ENCODE measurements at regions not wholly inside any gene's neighbourhood (a gene's known extent, or its start where the extent isn't known, plus 50 kb on each side); places are given as distances from the start of the nearest gene placed in this dataset.

GRCh38 chr2:154526234-154526633 lies 172.3 kb upstream of the KCNJ3 start:
- ChIA-PET CTCF (no interaction called here), POLR2A (no interaction called here)
- in situ Hi-C loops (cut with HindIII; ENCODE audit: low pct_unique_long_range_greater_than_20kb, low sequenced_read_pairs), result no loop called here
- intact Hi-C loops (cut with micrococcal nuclease; ENCODE audit: unreplicated experiment), result no loop called here
- Histone ChIP-seq H3K9me3 (ENCODE audit: control insufficient read depth, insufficient read depth, low read depth, low read length) (no peaks in the 10 kb centered on the region), H3K4me3 (ENCODE audit: low read depth in 2 of 2, low read length in 2 of 2) (no peak overlapping the region), H3K36me3 (ENCODE audit: control insufficient read depth, insufficient read depth, low read length) (no peaks in the 10 kb centered on the region), H3K4me1 (ENCODE audit: control insufficient read depth, insufficient read depth, low read length) (no peaks in the 10 kb centered on the region), H3K27me3 (ENCODE audit: control insufficient read depth, insufficient read depth, low read length) (no peaks in the 10 kb centered on the region), H3K27ac (ENCODE audit: low read length) (no peak overlapping the region)
- TF ChIP-seq CTCF (IDR thresholded peaks at IDR 0.05), result no peak
- no peak for TF ChIP-seq TCF7L2 (IDR thresholded peaks at IDR 0.05; ENCODE audit: low read depth, low read length)
- TF ChIP-seq SIN3A (IDR thresholded peaks at IDR 0.05; ENCODE audit: borderline replicate concordance, insufficient read depth, low read depth, low read length), result no peak
- TF ChIP-seq REST (IDR thresholded peaks at IDR 0.05; ENCODE audit: insufficient read depth in 1 of 2, low read depth in 2 of 2, low read length in 1 of 2), result no peak
- no peak for TF ChIP-seq POLR2AphosphoS5 (IDR thresholded peaks at IDR 0.05; ENCODE audit: low read depth, low read length)
- BruUV-seq (replicated peaks), result no TSS peak
- no peak for DNase-seq (ENCODE audit: low read depth, low spot score)
- ATAC-seq, result no peak

GRCh38 chr2:154527962-154528361 lies 170.5 kb upstream of the KCNJ3 start:
- Histone ChIP-seq H3K27me3 (ENCODE audit: control insufficient read depth, insufficient read depth, low read length) (no peaks in the 10 kb centered on the region), H3K36me3 (ENCODE audit: control insufficient read depth, insufficient read depth, low read length) (no peaks in the 10 kb centered on the region), H3K4me3 (ENCODE audit: low read depth in 2 of 2, low read length in 2 of 2) (no peak overlapping the region), H3K9me3 (ENCODE audit: control insufficient read depth, insufficient read depth, low read depth, low read length) (no peaks in the 10 kb centered on the region), H3K27ac (ENCODE audit: low read length) (no peak overlapping the region), H3K4me1 (ENCODE audit: control insufficient read depth, insufficient read depth, low read length) (no peaks in the 10 kb centered on the region)
- no TSS peak for BruUV-seq (replicated peaks)
- CTCF ChIA-PET, result no interaction called here
- intact Hi-C loops (cut with micrococcal nuclease; ENCODE audit: unreplicated experiment) (no loop called here), in situ Hi-C loops (cut with HindIII; ENCODE audit: low pct_unique_long_range_greater_than_20kb, low sequenced_read_pairs) (no loop called here)
- POLR2A ChIA-PET, result no interaction called here
- ATAC-seq, result no peak
- TF ChIP-seq SIN3A (IDR thresholded peaks at IDR 0.05; ENCODE audit: borderline replicate concordance, insufficient read depth, low read depth, low read length) (no peak), REST (IDR thresholded peaks at IDR 0.05; ENCODE audit: insufficient read depth in 1 of 2, low read depth in 2 of 2, low read length in 1 of 2) (no peak), POLR2AphosphoS5 (IDR thresholded peaks at IDR 0.05; ENCODE audit: low read depth, low read length) (no peak), CTCF (IDR thresholded peaks at IDR 0.05) (no peak), TCF7L2 (IDR thresholded peaks at IDR 0.05; ENCODE audit: low read depth, low read length) (no peak)
- DNase-seq (ENCODE audit: low read depth, low spot score), result no peak

Data from Panc1 (cell line).